ENCODE measurements at regions not wholly inside any gene's neighbourhood (a gene's known extent, or its start where the extent isn't known, plus 50 kb on each side); places are given as distances from the start of the nearest gene placed in this dataset.

- no peak for DNase-seq (ENCODE audit: low spot score)
Observed at GRCh38 chr10:31606841-31607240, 287.8 kb downstream of the ZEB1 start.

DNA sequence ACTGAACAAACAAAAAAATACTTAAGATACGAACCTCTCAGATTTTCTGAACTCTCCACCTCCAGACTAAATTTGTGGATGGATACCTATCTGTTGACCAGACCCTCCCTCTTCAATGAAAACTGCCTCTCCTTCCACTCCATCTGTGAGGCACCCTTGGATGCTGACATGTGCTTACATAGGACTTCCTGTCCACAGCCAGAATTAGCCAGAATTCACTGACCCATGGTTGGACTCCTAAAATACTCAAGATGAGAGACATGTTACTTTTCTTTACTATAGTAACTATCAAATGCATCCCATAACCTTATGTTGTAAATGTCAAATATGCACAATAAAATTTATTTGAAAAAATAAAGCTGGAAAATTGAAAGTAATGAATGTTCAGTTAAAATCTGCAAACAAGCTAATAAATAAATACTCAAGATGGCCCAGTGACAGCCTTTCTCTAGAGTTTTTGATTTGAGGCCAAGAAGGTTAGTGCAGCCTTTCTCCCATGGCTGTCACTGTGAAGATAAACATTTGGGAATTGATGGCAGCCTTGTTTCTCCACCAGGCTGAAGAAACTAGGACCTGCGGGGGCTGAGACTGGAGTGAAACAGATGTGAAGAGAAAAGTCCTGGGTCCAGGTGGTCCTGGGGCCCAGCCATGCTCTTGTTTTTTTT is 287.0 kb downstream of the ZEB1 start:
- no peak for DNase-seq (ENCODE audit: low spot score)

DNA sequence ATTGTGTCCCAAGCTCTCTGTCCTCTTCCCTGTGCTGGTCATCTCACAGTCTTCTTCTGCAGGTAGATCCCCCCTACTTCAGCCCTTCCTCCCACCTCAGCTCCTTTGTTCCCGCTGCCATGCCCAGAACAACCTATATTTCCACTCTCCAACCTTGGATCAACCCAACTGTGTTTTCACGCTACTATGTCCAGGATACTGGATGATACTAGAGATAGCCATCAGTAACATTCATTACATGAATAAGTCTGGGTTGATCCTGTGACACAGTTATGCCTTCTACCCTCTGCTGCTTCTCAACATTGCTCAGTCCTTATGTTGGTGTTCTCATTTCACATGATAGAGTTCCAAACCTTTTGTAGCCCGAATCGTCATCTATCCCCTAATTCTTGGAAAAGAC is 286.4 kb downstream of the ZEB1 start:
- no peak for DNase-seq (ENCODE audit: low spot score)

DNA sequence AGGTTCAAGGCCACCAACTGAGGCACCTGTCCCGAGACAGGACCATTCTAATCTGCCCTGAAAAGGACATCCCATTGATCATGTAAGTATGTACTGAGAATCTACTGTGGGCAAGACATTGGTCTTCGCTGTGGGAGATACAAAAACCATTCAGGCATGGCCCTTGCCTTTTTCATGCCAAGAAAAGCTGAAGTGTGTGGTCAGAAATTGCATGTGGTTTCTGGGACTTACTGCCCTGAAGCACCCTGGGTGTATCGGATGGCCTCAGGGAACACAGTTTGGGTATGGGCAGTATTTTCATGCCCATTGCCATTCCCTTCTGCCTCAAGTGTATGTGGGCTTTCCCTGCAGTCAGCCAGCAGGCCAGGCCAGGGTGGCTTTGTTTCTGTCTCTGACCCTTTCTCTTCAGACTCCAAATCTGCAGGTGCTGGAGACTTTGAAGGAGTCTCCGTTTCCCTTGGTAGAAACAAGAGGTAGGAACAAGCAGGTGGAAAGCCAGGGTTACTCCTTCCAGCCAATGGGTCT is 285.7 kb downstream of the ZEB1 start:
- no peak for DNase-seq (ENCODE audit: low spot score)

DNA sequence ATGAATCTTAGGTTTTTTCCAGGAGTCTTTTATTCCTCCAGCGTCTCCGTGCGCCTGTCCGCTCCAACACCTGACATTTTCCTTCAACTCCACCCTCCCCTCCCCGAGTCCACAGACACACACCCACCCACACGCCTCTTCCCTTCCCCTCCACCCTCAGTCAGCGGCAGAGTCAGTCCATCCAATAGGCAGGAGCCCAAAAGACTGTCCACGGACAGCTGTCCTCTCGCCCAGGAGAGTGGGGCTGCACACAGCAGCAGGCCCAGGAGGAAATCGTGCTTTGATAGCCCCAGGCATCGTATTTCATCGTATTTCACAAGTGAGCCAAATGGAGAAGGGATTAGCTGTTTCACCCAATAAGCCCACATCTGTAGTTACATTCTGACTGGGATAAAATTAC is 285.1 kb downstream of the ZEB1 start:
- peak; percentile 80 for DNase-seq (ENCODE audit: low spot score)

DNA sequence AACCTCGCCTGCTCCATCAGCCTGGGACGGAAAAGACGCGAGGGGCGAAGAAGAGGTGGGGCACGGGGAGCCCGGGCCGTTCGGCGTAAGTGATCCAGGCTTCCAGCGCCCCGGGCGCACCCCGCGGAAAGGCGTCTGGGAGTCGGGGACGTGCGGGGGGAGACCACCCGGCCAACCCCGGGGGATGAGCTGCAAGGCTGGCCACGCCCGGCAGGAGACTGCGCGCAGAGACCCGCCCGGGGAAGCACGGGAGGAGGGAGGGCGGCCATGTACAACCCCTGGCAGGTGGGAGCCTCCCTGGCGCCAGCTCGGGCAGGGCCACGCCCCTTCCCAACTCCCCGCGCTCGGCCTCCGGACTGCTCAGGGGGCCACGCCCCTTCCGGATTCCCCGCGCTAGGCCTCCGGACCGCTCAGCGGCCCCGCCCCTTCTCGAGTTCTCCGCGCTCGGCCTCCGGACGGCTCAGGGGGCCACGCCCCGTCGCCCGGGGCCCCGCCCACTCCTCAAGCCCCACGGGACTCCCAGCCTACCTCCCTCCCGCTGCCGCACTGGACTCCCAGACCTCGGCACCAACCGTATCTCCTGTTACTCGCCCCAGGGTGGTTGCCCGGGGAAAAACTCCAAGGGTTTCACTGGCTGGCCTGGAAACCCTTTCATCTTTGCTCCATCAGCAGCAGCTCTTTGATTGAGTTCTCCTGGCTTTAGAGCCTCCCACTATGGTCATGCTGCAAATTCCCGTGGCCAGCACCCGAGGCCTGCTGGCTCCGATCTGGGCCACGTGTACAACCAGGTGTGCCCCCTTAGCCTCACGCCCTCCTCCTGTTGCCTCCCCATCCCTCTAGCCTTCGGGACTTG is 284.4 kb downstream of the ZEB1 start:
- peak; percentile 97 for DNase-seq (ENCODE audit: low spot score)

DNA sequence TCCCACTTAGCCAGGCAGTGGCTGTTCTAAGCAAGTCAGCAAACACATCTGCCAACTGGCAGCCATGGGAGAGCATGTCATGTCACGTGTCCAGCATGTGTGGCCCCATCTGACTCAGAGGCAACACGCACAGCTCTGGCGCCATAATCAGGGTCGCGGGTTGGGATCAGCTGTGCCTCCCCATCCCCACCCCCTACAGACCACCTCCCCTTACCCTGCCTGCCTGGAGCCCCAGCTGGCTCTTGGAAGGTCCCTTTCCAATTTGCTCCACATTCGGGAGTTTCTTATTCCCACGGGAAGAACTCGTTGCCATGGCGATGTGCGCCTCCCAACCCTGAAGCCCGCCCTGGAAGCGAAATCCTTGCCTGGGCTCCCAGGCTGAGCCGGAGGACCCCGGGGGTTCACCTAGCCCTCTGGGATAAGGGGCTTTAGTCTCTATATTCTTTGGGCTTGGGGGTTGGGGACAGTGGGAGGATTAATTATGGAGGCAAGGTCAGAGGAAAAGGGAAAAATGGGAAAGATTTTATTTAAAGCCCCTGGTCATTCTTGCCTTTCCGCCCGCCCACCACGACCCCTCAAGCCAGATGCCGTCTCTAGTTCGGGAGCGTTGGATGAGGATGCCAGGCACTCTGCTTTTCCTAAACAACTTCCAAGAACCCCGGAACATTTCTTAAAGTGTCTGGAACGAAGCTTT is 283.7 kb downstream of the ZEB1 start:
- DNase-seq (ENCODE audit: low spot score), result peak; percentile 83

GRCh38 chr10:31601136-31601535 is 282.1 kb downstream of the ZEB1 start:
- no peak for DNase-seq (ENCODE audit: low spot score)

DNA sequence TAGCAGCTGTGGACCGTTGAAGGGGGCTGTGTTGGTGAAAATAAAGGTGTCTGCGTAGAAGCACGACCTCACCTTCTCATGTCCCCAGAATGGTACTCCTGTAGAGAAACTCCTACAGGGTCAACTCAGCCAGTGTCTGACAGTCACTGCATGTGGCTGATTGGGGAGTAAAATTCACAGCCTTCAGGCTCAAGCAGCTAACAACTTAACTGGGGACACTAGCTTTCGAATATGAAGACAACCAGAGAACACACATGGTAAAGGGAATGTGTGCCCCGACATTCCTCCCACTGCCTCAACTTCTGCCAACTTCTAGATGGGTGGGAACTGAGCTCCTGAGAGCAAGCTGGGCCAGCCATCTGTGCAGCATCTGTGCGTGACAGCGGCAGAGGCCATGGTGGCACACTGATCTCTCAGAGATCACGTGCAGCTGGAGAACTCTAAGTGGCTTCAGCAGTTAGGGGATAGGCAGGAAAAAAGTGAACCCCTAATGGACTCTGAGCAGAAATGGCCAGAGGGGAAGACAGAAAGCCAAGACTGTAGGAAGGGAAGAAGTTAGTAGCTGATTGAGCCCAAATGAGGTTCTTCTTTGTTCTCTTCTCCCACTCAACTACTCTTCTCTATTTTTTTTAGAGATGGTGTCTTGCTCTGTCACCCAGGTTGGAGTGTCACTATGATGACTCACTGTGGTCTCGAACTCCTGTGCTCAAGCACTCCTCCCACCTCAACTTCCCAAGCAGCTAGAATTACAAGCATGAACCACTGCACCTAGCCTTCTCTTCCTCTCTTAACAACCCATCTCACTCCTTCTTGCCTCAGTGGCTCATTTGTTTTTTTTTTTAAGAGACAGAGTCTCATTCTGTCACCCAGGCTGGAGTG is 280.8 kb downstream of the ZEB1 start:
- DNase-seq (ENCODE audit: low spot score), result no peak

DNA sequence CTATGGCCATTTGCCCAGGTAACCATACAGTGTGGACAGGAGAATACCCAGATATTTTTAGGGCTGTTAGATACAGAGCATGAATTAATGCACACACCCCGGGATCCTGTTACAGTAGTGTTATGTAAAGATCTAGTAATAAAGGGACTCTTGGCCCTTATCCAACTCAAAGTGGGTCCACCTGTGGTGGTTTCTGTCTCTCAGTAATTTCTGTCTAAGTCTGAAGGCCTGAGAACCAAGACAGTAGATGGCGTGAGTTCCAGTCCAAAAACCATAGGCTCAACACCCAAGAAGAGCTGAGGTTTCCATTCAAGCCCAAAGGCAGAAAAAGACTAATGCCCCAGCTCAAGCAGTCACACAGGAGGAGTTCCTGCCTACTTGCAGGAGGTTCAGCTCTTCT is 277.7 kb downstream of the ZEB1 start:
- no peak for DNase-seq (ENCODE audit: low spot score)

DNA sequence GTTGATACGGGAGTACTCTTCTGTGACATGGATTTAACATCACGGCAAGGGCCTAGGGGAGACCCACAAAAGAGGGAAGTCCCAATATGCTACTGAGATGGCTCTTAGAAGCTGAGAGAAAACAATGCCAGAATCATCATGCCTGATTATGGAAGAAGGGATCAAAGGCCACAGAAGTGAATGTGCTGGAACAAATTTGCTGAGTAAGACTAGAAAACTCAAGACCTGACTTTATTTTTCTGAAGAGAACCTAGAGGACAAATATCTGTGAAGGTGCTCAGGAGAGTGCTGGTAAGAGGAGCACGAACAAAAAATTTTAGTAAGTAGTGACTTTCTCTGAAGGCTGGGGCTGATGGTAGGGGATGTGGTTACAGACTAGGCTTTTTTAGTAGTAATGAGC is 277.0 kb downstream of the ZEB1 start:
- DNase-seq (ENCODE audit: low spot score), result no peak

GRCh38 chr10:31594347-31594873 is 275.4 kb downstream of the ZEB1 start:
- no peak for DNase-seq (ENCODE audit: low spot score)

GRCh38 chr10:31593124-31593523 is 274.1 kb downstream of the ZEB1 start:
- no peak for DNase-seq (ENCODE audit: low spot score)

DNA sequence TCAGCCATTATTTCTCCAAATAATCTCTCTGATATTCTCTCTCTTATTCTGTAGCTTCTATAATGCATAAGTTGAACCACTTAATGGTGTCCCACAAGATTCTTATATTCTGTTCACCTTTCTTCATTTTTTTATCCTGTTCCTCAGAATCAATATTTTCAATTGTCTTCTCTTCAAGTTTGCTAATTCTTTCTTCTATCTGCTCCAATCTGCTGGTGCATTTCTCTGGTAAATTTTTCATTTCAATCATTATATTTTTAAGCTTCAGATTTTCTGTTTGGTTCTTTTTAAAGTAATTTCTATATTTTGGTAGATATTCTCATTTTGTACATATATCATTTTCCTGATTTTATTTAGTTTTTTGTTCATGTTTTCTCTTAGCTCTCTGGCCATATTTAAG is 272.6 kb downstream of the ZEB1 start:
- DNase-seq (ENCODE audit: low spot score), result no peak

DNA sequence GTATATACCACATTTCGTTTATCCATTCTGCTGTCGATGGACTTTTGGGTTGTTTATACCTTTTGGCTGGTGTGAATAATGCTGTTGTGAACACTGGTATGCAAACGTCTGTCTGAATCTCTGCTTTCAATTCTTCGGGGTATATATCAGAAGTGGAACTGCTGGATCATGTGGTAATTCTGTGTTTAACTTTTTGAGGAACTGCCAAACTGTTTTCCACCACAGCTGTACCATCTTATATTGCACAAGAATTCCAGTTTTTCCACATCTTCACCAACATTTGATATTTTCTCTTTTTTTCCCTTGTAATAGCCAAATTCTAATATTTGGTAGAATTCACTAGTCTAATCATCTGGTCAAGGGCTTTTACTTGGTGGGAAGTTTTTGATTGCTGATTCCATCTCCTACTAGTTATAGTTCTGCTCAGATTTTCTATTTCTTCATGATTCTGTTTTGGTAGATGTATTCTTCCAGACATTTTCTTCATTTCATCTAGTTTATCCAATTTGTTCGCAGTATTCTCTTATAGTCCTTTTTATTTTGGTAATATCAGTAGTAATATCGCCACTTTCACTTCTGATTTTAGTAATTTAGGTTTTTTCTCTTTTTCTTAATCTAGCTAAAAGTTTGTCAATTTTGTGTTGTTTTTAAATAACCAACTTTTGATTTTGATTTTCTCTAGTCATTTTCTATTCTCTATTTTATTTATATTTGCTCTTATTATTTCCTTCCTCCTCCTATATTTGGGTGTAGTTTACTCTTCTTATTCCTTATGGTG is 271.2 kb downstream of the ZEB1 start:
- DNase-seq (ENCODE audit: low spot score), result no peak

DNA sequence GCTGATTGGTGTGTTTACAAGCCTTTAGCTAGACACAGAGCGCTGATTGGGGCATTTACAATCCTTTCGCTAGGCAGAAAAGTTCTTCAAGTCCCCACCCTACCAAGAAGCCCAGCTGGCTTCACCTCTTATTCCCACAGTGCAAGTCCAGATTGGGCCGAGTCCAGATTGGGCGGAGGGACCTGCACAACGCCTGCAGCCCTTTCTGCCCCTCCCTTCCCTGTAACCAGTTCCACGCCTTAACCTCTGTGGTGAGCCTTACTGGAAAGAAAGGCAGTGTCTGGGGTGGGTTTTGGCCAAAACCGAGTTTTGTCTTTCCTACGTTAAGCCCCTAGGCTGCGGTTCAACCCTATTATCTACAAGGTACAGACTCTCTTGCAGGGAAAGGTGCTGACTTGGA is 268.7 kb downstream of the ZEB1 start:
- no peak for DNase-seq (ENCODE audit: low spot score)

DNA sequence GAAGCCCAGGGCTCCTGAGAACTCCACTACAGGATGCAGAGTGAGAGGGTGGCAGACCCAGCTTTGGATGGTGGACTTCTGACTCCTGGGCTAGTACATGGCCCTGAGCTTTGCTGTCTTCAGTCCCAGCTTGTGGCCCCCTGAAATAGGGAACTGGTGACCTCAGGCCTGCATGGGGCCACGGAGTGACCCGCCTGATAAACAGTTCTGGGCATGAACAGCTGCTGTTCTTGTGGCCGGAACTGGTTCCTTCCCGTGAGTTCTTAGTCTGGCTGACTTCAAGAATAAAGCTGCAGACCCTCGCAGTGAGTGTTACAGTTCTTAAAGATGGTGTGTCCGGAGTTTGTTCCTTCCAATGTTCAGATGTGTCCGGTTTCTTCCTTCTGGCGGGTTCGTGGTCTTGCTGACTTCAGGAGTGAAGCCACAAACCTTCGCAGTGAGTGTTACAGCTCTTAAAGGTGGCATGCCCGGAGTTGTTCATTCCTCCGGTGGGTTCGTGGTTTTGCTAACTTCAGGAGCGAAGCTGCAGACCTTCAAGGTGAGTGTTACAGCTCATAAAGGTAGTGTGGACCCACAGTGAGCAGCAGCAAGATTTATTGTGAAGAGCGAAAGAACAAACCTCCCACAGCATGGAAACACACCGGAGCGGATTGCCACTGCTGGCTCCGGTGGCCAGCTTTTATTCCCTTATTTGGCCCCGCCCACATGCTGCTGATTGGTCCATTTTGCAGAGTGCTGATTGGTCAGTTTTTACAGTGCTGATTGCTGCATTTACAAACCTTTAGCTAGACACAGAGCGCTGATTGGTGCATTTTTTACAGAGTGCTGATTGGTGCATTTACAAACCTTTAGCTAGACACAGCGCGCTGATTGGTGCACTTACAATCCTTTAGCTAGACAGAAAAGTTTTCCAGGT is 268.0 kb downstream of the ZEB1 start:
- DNase-seq (ENCODE audit: low spot score), result peak; percentile 29

DNA sequence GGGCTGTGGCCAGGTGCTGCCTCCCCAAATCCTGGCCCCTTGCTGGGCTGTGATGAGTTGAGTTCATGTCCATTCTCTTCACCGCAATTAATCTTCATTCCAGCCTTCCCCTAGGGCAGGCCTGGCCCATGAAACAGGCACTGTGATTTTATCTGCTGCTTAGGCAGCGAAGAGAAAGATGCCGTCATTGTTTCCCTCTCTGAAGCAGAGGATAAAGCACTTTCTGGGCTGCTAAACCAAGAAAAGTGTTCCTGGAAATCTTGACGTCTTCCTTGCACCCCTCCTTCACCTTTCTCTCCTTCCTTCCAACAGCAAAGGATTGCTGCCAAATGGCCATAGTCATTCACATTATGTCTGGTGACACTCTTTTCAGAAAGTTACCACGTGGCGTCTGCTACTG is 265.9 kb downstream of the ZEB1 start:
- peak; percentile 40 for DNase-seq (ENCODE audit: low spot score)

DNA sequence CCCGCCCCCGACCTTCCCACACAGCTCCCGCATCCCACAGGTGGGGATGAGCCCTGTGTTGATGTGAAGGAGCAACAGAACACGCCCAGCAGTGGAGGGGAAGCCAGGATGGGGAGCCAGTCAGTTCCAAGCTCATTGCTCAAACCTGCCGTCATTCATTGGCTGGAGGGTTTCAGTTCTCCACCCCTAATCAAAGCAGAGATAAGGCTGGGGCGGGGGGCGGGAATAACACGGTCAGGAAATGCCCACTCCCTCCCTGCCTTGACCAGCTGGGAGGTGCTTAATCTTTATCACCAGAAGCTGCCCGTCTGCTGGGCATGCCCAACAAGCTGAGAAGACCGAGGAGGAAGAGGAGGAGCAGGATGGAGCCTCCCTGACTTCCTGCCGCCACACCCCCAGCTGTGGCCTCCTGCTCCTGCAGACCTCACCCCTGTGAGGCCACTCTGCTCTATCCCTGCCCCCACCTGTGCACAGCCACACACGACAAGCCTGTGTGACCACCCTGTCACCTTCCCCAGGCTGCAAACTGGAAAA is 265.1 kb downstream of the ZEB1 start:
- peak; percentile 27 for DNase-seq (ENCODE audit: low spot score)

Measured in umbilical cord (tissue), 1 donor.